Left lung (tissue), 4 donors: ENCODE measurements at regions not wholly inside any gene's neighbourhood (a gene's known extent, or its start where the extent isn't known, plus 50 kb on each side); places are given as distances from the start of the nearest gene placed in this dataset.

Experiments
- ATAC-seq: fragments of 200-7000 bp; cut with Tn5 transposase; one replicate; pipeline ENCODE4 v1.9.1; 2020; ENCODE audit warnings: moderate library complexity
- DNase-seq, 4 donors: peaks; one replicate each; pipeline ENCODE4 v3.0.0-alpha.2; 2013 to 2020
- H3K27ac ChIP-seq, 2 donors: fragments of 200-600 bp; sonication (generic) in 1 of 2; one replicate each; pipeline versions ENCODE4 v1.5.0 to v1.8.0; 2020 to 2021
- H3K27me3 ChIP-seq, 2 donors: fragments of 200-600 bp; sonication (generic) in 1 of 2; one replicate each; pipeline versions ENCODE4 v1.5.0 to v1.8.0; 2020 to 2021
- H3K36me3 ChIP-seq, 2 donors: fragments of 200-600 bp; sonication (generic) in 1 of 2; one replicate each; pipeline versions ENCODE4 v1.5.0 to v1.8.0; 2020 to 2021
- H3K4me1 ChIP-seq, 2 donors: fragments of 200-600 bp; one replicate each; pipeline ENCODE4 v1.8.0; 2021
- H3K4me3 ChIP-seq, 2 donors: fragments of 200-600 bp; sonication (generic) in 1 of 2; one replicate each; pipeline versions ENCODE4 v1.5.0 to v1.8.0; 2020 to 2021; ENCODE audit warnings: mild to moderate bottlenecking in 1 of 2
- H3K9me3 ChIP-seq, 2 donors: fragments of 200-600 bp; sonication (generic) in 1 of 2; one replicate each; pipeline versions ENCODE4 v1.5.0 to v1.8.0; 2020 to 2021
- CTCF ChIP-seq, 2 donors: fragments of 200-600 bp; sonication (generic) in 1 of 2; IDR thresholded peaks; one replicate each; pipeline versions ENCODE4 v1.5.0 to v1.8.0; 2021; ENCODE audit warnings: antibody characterized with exemption in 2 of 2
- intact Hi-C, 2 donors: fragments of 100-400 bp; cut with DNase I; formaldehyde crosslinking; loops; one replicate each; pipeline versions ENCODE4 v1.11.2 to v1.14.2; 2022
- donor health status: DM: no; HTN: yes; CAD: no.
- donor health status: DM: no; HTN: no; CAD: no.

- Histone ChIP-seq H3K27ac (no peak overlapping the region), H3K4me3 (no peak overlapping the region), H3K9me3 (peaks cover 0 to 10% of the 10 kb centered on the region in 2 donors), H3K36me3 (no peaks in the 10 kb centered on the region), H3K4me1 (no peaks in the 10 kb centered on the region), H3K27me3 (no peaks in the 10 kb centered on the region)
- DNase-seq, result no peak
- no peak for ATAC-seq
- intact Hi-C loops, result no loop called here
- no peak for TF ChIP-seq CTCF (IDR thresholded peaks at IDR 0.05)
These were observed 139.1 kb upstream of the VGLL2 start for GRCh38 chr6:117126213-117126612.

- no peak for DNase-seq
These were observed 137.3 kb upstream of the VGLL2 start for GRCh38 chr6:117128052-117128451.

GRCh38 chr6:117130125-117130524, 135.2 kb upstream of the VGLL2 start:
- Histone ChIP-seq H3K4me1 (no peaks in the 10 kb centered on the region), H3K9me3 (peaks cover 0 to 5% of the 10 kb centered on the region in 2 donors), H3K27me3 (no peaks in the 10 kb centered on the region), H3K36me3 (no peaks in the 10 kb centered on the region), H3K4me3 (no peak overlapping the region), H3K27ac (no peak overlapping the region)
- ATAC-seq, result no peak
- intact Hi-C loops, result no loop called here
- no peak for DNase-seq
- no peak for TF ChIP-seq CTCF (IDR thresholded peaks at IDR 0.05)

More at GRCh38 chr6:117128052-117128451, 137.3 kb upstream of the VGLL2 start:
- TF ChIP-seq CTCF (IDR thresholded peaks at IDR 0.05), result no peak
- intact Hi-C loops, result no loop called here
- no peak overlapping the region for H3K27ac ChIP-seq
- H3K9me3 ChIP-seq, result peaks cover 0 to 5% of the 10 kb centered on the region in 2 donors
- no peaks in the 10 kb centered on the region for H3K27me3 ChIP-seq
- no peaks in the 10 kb centered on the region for H3K4me1 ChIP-seq
- ATAC-seq, result no peak
- H3K4me3 ChIP-seq, result no peak overlapping the region
- H3K36me3 ChIP-seq, result no peaks in the 10 kb centered on the region

GRCh38 chr6:117136702-117137101, 128.7 kb upstream of the VGLL2 start:
- Histone ChIP-seq H3K4me3 (no peak overlapping the region), H3K4me1 (no peaks in the 10 kb centered on the region), H3K27me3 (no peaks in the 10 kb centered on the region), H3K9me3 (no peaks in the 10 kb centered on the region), H3K27ac (no peak overlapping the region), H3K36me3 (no peaks in the 10 kb centered on the region)
- TF ChIP-seq CTCF (IDR thresholded peaks at IDR 0.05), result no peak
- DNase-seq, result no peak
- ATAC-seq, result no peak
- intact Hi-C loops, result no loop called here

- H3K9me3 ChIP-seq, result no peaks in the 10 kb centered on the region
- no peak for DNase-seq
- intact Hi-C loops, result no loop called here
- H3K4me1 ChIP-seq, result no peaks in the 10 kb centered on the region
- no peaks in the 10 kb centered on the region for H3K36me3 ChIP-seq
- no peak overlapping the region for H3K4me3 ChIP-seq
- no peak overlapping the region for H3K27ac ChIP-seq
- ATAC-seq, result no peak
- no peak for TF ChIP-seq CTCF (IDR thresholded peaks at IDR 0.05)
- H3K27me3 ChIP-seq, result no peaks in the 10 kb centered on the region
These were observed 127.6 kb upstream of the VGLL2 start for GRCh38 chr6:117137711-117138110.
